ENCODE measurements at regions not wholly inside any gene's neighbourhood (a gene's known extent, or its start where the extent isn't known, plus 50 kb on each side); places are given as distances from the start of the nearest gene placed in this dataset.

- peaks cover 36% of the 10 kb centered on the region for H3K27me3 Mint-ChIP-seq (ENCODE audit: low read depth)
Measured at GRCh38 chr15:98541519-98541918, 106.8 kb upstream of the IGF1R start.

GRCh38 chr15:98543237-98543636, 105.1 kb upstream of the IGF1R start:
- H3K4me1 Mint-ChIP-seq = peaks cover 7% of the 10 kb centered on the region
- no peak overlapping the region for H3K27ac Mint-ChIP-seq (ENCODE audit: unreplicated experiment)
- DNase-seq (ENCODE audit: low read depth, low spot score) = no peak
- H3K9me3 Mint-ChIP-seq = peaks cover 2% of the 10 kb centered on the region
- TF ChIP-seq CTCF (conservative IDR thresholded peaks at IDR 0.05) = no peak
- H3K36me3 Mint-ChIP-seq (ENCODE audit: low read depth) = no peaks in the 10 kb centered on the region
- peaks cover 46% of the 10 kb centered on the region for H3K27me3 Mint-ChIP-seq (ENCODE audit: low read depth)
- H3K4me3 Mint-ChIP-seq = no peak overlapping the region

More at GRCh38 chr15:98541519-98541918, 106.8 kb upstream of the IGF1R start:
- no peak for DNase-seq (ENCODE audit: low read depth, low spot score)
- no peak overlapping the region for H3K27ac Mint-ChIP-seq (ENCODE audit: unreplicated experiment)
- H3K4me3 Mint-ChIP-seq = no peak overlapping the region
- H3K36me3 Mint-ChIP-seq (ENCODE audit: low read depth) = no peaks in the 10 kb centered on the region
- H3K4me1 Mint-ChIP-seq = no peaks in the 10 kb centered on the region
- TF ChIP-seq CTCF (conservative IDR thresholded peaks at IDR 0.05) = no peak
- H3K9me3 Mint-ChIP-seq = peaks cover 2% of the 10 kb centered on the region

DNA sequence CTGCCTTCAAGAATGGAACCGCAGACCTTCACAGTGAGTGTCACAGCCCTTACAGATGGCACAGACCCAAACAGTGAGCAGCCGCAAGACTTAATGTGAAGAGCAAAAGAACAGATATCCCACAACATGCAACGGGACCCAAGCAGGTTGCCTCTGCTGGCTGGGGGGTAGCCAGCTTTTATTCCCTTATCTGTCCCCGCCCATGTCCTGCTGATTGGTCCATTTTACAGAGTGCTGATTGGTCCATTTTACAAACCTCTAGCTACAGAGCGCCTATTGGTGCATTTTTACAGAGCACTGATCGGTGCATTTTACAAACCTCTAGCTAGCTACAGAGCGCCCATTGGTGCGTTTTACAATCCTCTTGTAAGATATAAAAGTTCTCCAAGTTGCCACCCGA, 102.0 kb upstream of the IGF1R start:
- Mint-ChIP-seq H3K4me3 (peak overlapping the region; percentile 49), H3K4me1 (peaks cover 18% of the 10 kb centered on the region), H3K36me3 (ENCODE audit: low read depth) (no peaks in the 10 kb centered on the region), H3K27ac (ENCODE audit: unreplicated experiment) (no peak overlapping the region), H3K27me3 (ENCODE audit: low read depth) (peaks cover 36% of the 10 kb centered on the region), H3K9me3 (peaks cover 2% of the 10 kb centered on the region)
- TF ChIP-seq CTCF (conservative IDR thresholded peaks at IDR 0.05) = no peak
- no peak for DNase-seq (ENCODE audit: low read depth, low spot score)

DNA sequence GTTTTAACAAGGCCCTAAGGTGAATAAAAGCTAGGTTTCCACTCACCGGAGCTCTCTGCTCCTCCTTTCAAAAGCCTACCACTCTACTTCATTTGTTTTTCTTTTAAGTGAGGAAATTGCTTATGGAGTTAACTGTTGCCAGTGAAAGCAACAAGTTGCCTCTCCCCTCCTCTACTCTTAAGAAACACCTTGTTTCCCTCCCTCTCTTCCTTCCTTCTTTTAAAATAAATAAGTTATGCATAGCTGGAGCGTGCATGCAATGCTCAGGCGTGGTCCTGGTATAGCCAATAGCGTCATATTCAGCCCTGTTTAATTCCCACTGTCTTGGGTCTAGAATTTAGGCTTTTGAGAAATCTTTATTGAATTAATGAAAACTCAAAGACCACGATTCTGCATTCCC, 101.1 kb upstream of the IGF1R start:
- DNase-seq (ENCODE audit: low read depth, low spot score) = no peak
- Mint-ChIP-seq H3K4me3 (peak overlapping the region; percentile 91), H3K27me3 (ENCODE audit: low read depth) (peaks cover 36% of the 10 kb centered on the region), H3K27ac (ENCODE audit: unreplicated experiment) (no peak overlapping the region), H3K4me1 (peaks cover 18% of the 10 kb centered on the region), H3K9me3 (peaks cover 2% of the 10 kb centered on the region), H3K36me3 (ENCODE audit: low read depth) (no peaks in the 10 kb centered on the region)
- no peak for TF ChIP-seq CTCF (conservative IDR thresholded peaks at IDR 0.05)

DNA sequence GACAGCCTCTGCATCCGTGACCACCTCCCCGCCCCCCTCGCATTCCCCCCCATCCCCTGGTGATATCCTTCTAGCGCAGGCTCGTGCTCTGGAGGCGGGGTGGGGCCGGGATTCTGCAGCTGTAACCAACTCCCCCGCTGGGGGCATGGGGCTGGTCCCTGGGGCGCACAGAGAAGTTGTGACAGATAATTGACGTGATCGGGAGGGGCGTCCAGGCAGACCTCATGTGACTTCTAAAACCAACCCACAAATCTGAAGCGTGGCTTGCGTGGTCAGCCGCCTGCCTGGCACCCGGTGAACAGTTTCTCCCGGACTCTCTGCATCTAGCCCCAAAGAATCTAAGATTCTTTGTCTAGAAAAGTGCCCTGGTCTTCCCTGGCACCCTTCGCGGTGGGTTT, 100.6 kb upstream of the IGF1R start:
- peak overlapping the region; percentile 91 for H3K4me3 Mint-ChIP-seq
- TF ChIP-seq CTCF (conservative IDR thresholded peaks at IDR 0.05) = no peak
- no peaks in the 10 kb centered on the region for H3K36me3 Mint-ChIP-seq (ENCODE audit: low read depth)
- DNase-seq (ENCODE audit: low read depth, low spot score) = peak; percentile 13
- H3K4me1 Mint-ChIP-seq = peaks cover 18% of the 10 kb centered on the region
- H3K27ac Mint-ChIP-seq (ENCODE audit: unreplicated experiment) = peak overlapping the region; percentile 90
- peaks cover 2% of the 10 kb centered on the region for H3K9me3 Mint-ChIP-seq
- peaks cover 36% of the 10 kb centered on the region for H3K27me3 Mint-ChIP-seq (ENCODE audit: low read depth)
